Testis (tissue), 2 donors: ENCODE measurements at regions not wholly inside any gene's neighbourhood (a gene's known extent, or its start where the extent isn't known, plus 50 kb on each side); places are given as distances from the start of the nearest gene placed in this dataset.

Experiments
- DNase-seq: peaks from one replicate; pipeline ENCODE4 v3.0.0-alpha.2; 2019
- H3K27ac ChIP-seq, 2 donors: fragments of 200-600 bp; sonication (generic); one replicate each; pipeline ENCODE4 v1.5.1; 2019
- H3K27me3 ChIP-seq: fragments of 200-600 bp; sonication (generic); one replicate; pipeline ENCODE4 v1.5.1; 2019
- H3K36me3 ChIP-seq: fragments of 200-600 bp; sonication (generic); one replicate; pipeline ENCODE4 v1.5.1; 2017; ENCODE audit warnings: low read depth; ENCODE audit errors: missing control alignments
- H3K4me1 ChIP-seq: fragments of 200-600 bp; sonication (generic); one replicate; pipeline ENCODE4 v1.5.1; 2019
- H3K4me3 ChIP-seq, 2 donors: fragments of 200-600 bp; sonication (generic); one replicate each; pipeline ENCODE4 v1.5.1; 2017 to 2019
- H3K9me3 ChIP-seq: fragments of 200-600 bp; sonication (generic); one replicate; pipeline ENCODE4 v1.5.1; 2017
- POLR2A ChIP-seq: fragments of 450-650 bp; IDR thresholded peaks from one replicate; pipeline ENCODE4 v1.6.1; 2017; ENCODE audit warnings: antibody characterized with exemption, mild to moderate bottlenecking, moderate library complexity
- WGBS, 2 donors: methylation state at CpG; one replicate each; pipeline ENCODE4 v1.1.5; 2018; 5-methylcytosine and 5-hydroxymethylcytosine counted together
- intact Hi-C: fragments of 100-400 bp; cut with DNase I; formaldehyde crosslinking; loops from one replicate; pipeline ENCODE4 v1.15.1; 2023; ENCODE audit warnings: low total_unique reads
- TF ChIP-seq, protein P1 (sequence below), 3 experiments: fragments of 450-650 bp in 2 of 3; fragments of 200-600 bp in 1 of 3; sonication (generic) in 1 of 3; IDR thresholded peaks; one replicate each; pipeline ENCODE4 v1.5.1; 2016 to 2019; ENCODE audit warnings: antibody characterized with exemption in 3 of 3, mild to moderate bottlenecking in 2 of 3, moderate library complexity in 1 of 3

DNA sequence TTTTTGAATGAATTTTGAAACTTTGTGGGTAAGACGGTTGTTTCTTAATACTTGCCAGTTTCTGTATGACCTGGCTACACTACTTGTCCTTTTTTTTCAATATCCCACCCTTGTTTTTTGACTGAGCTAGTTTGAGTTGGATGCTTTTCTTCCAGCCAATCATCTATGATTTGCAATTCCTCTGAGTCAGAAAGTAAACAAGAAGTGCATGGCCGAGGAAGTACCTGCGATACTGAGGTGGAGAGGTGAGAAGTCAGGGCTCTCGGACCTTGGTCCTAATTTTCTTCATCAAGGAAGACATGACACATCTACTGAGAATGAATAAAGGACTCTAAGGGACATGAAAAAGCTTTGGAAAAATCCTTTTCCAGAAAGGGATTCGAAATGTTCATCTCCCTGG lies 185.7 kb downstream of the LINC00237 start:
- Histone ChIP-seq H3K4me1 (no peaks in the 10 kb centered on the region), H3K27me3 (no peaks in the 10 kb centered on the region), H3K9me3 (no peaks in the 10 kb centered on the region), H3K27ac (no peak overlapping the region), H3K36me3 (no peaks in the 10 kb centered on the region), H3K4me3 (no peak overlapping the region)
- intact Hi-C loops, result no loop called here
- DNase-seq, result no peak
- WGBS, 2 donors, result 79 to 83% methylated on average over 5 of the region's 5 CpGs
- TF ChIP-seq POLR2A, result no peak
- TF ChIP-seq, protein P1, sequence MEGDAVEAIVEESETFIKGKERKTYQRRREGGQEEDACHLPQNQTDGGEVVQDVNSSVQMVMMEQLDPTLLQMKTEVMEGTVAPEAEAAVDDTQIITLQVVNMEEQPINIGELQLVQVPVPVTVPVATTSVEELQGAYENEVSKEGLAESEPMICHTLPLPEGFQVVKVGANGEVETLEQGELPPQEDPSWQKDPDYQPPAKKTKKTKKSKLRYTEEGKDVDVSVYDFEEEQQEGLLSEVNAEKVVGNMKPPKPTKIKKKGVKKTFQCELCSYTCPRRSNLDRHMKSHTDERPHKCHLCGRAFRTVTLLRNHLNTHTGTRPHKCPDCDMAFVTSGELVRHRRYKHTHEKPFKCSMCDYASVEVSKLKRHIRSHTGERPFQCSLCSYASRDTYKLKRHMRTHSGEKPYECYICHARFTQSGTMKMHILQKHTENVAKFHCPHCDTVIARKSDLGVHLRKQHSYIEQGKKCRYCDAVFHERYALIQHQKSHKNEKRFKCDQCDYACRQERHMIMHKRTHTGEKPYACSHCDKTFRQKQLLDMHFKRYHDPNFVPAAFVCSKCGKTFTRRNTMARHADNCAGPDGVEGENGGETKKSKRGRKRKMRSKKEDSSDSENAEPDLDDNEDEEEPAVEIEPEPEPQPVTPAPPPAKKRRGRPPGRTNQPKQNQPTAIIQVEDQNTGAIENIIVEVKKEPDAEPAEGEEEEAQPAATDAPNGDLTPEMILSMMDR (IDR thresholded peaks at IDR 0.05), result no peak

DNA sequence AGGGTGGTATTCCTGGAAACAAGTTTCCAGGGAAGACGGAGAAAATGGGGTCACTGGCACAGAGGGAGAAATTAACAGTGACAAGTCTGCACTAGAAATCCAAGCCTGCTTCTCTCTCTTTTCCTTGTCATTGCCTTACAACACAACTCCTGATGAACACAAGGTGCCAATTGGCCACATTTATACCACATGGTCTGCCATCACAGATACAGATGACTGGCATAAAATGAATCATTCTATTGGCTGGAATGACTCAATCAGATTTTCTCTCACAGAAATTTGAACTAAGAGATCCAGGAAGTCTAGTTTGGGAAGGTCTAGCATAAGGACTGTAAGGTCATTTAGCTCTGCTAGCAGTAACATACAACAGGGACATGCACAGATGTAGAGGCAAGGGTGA lies 190.3 kb downstream of the LINC00237 start:
- Histone ChIP-seq H3K36me3 (no peaks in the 10 kb centered on the region), H3K4me3 (no peak overlapping the region), H3K27ac (no peak overlapping the region), H3K27me3 (no peaks in the 10 kb centered on the region), H3K4me1 (no peaks in the 10 kb centered on the region), H3K9me3 (no peaks in the 10 kb centered on the region)
- intact Hi-C loops, result no loop called here
- no peak for TF ChIP-seq POLR2A
- TF ChIP-seq, protein P1 (IDR thresholded peaks at IDR 0.05), result no peak
- 0 to 36% methylated on average over 1 of the region's 1 CpG for WGBS, 2 donors
- DNase-seq, result no peak

GRCh38 chr20:20904501-20904831 lies 192.0 kb upstream of the RALGAPA2 start:
- no peak for DNase-seq
- intact Hi-C loops, result loop anchor here (10.0 kb wide), 1 partner anchor 60 kb away; no protein-coding TSS in a partner anchor
- Histone ChIP-seq H3K4me3 (no peak overlapping the region), H3K9me3 (no peaks in the 10 kb centered on the region), H3K4me1 (no peaks in the 10 kb centered on the region), H3K27me3 (no peaks in the 10 kb centered on the region), H3K27ac (no peak overlapping the region), H3K36me3 (no peaks in the 10 kb centered on the region)
- no peak for TF ChIP-seq POLR2A
- TF ChIP-seq, protein P1 (IDR thresholded peaks at IDR 0.05), result no peak
- WGBS, 2 donors, result 88 to 92% methylated on average over 2 of the region's 2 CpGs

DNA sequence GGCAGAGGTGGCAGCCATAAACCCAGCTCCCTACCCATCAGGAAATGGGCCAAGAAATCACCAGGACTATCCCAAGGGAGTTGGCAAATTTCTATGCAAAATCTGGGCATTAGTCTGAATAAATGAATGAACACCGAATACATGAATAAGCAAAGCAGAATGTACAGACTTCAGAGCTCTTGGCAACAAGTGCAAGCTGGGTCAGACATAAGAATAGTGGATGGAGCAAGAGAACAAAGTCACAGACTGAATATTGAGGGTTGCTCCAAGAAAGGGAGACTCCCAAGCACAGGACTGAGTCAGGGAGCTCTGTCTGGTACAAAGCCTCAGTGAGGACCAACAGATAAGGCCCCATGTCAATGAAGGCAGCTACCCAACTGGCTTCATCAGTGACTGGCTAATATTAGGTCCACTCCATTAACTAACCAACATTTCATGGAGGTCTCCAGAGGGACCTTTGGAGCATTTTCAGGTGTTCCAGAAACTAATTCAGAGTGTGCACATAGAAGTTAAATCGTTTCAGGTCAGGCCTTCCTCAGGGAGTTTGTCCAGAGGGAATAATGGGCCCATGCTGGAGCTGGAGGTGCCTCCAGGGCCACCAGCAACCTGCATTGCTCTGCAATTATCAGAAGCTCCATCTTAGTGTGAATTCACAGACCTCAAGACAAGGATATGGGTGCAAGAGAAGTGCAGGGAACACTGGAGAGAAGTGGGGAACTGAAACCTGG lies 191.5 kb upstream of the RALGAPA2 start:
- no peaks in the 10 kb centered on the region for H3K9me3 ChIP-seq
- 81 to 87% methylated on average over 2 of the region's 2 CpGs for WGBS, 2 donors
- H3K27ac ChIP-seq, result no peak overlapping the region
- no peaks in the 10 kb centered on the region for H3K36me3 ChIP-seq
- no peak for TF ChIP-seq POLR2A
- TF ChIP-seq, protein P1 (IDR thresholded peaks at IDR 0.05), result no peak
- intact Hi-C loops, result loop anchor here (10.0 kb wide), 1 partner anchor 61 kb away; no protein-coding TSS in a partner anchor
- no peak for DNase-seq
- no peak overlapping the region for H3K4me3 ChIP-seq
- no peaks in the 10 kb centered on the region for H3K4me1 ChIP-seq
- H3K27me3 ChIP-seq, result no peaks in the 10 kb centered on the region

DNA sequence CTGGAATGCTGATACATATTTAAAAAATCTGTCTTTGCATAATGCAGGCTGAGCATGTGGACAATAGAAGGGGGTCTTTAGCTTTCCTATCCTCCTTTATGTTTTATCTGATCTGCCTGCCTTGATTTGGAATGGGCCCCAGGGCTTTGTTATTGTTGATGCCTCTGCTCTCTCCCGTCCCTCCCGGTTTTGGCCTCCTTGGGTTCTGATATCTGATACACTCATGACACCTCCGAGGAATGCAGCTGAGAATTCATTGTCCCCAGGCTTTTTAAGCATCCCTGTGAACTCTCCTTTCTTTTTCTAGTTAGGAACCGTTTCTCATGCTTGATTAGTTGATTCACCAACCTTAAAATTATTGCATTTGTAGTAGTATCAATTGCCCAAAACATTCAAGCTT lies 185.5 kb upstream of the RALGAPA2 start:
- no peak for DNase-seq
- TF ChIP-seq, protein P1 (IDR thresholded peaks at IDR 0.05), result no peak
- TF ChIP-seq POLR2A, result no peak
- Histone ChIP-seq H3K27ac (no peak overlapping the region), H3K27me3 (no peaks in the 10 kb centered on the region), H3K36me3 (no peaks in the 10 kb centered on the region), H3K9me3 (no peaks in the 10 kb centered on the region), H3K4me3 (no peak overlapping the region), H3K4me1 (no peaks in the 10 kb centered on the region)
- 32 to 36% methylated on average over 4 of the region's 4 CpGs for WGBS, 2 donors
- intact Hi-C loops, result no loop called here
